ENCODE measurements at regions not wholly inside any gene's neighbourhood (a gene's known extent, or its start where the extent isn't known, plus 50 kb on each side); places are given as distances from the start of the nearest gene placed in this dataset.

GRCh38 chr2:47243596-47244323, 67.4 kb upstream of the CALM2 start:
- no peak for TF ChIP-seq EP300 (IDR thresholded peaks at IDR 0.05; ENCODE audit: borderline replicate concordance)
- TF ChIP-seq USF1 (IDR thresholded peaks at IDR 0.05) = no peak
- TF ChIP-seq TAF1 (IDR thresholded peaks at IDR 0.05; ENCODE audit: low read depth) = no peak

Measured in Ishikawa (cell line).